ENCODE measurements at regions not wholly inside any gene's neighbourhood (a gene's known extent, or its start where the extent isn't known, plus 50 kb on each side); places are given as distances from the start of the nearest gene placed in this dataset.

DNA sequence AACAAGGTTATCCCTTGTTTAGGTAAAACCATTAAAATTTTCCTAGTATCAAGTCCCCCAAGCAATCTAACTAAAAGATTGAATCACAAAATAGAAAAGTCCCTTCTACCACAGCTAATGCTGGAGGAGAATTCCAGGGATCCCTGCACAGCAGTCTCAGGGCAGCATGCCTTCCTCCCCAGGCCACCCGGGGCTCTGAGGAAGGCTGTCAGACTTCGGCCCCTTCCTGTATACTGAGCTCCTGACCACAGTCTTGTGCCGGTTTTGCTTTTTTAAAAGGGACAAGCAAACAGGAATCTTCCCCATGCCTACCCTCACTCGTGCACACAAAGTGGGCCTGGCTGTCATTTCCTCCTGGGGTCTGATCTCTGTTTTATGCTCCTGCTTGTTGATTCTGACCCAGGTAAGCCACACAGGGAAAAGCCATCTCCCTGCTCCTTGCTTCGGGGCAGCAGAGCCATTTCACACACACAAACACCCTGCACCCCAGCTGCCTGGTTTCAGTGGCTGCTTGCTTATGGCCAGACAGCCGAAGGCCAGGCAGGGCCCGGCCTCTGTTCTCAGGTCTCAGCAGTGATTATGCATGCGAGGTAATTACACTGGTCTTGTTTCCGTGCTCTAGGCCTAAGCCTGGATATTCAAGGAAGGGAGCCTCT, 211.9 kb downstream of the NXNL2 start:
- DNase-seq, result peak in 4 of 5 donors; percentile 54 to 71 (median 60)

DNA sequence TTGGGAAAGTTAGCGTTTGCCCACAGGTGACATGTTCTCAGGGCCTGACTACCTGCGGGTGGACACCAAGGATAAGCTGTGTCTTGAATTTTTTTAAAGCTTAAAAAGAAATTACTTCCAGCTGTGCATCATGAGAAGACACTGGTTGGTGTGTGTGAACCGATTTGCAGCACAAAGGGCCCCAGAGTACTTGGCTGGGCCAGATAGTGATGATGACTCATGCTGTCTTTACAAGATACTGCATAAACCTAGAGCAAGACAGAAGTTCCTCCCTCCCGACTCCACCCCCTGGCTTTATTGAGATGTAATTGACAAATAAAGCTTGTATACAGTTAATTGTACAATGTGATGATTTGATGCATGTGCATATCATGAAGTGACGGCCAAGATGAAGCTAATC, 212.8 kb downstream of the NXNL2 start:
- H3K27ac ChIP-seq (ENCODE audit: low read depth in 2 of 2, low read length in 2 of 2), result no peak overlapping the region
- H3K4me3 ChIP-seq (ENCODE audit: low read length in 3 of 3), result no peak overlapping the region
- no peak for FAIRE-seq
- peaks cover 5 to 12% (median 11%) of the 10 kb centered on the region in 3 donors for H3K4me1 ChIP-seq (ENCODE audit: control insufficient read depth in 2 of 3, insufficient read depth in 2 of 3, low read depth in 1 of 3, low read length in 3 of 3)
- TF ChIP-seq, protein P1, sequence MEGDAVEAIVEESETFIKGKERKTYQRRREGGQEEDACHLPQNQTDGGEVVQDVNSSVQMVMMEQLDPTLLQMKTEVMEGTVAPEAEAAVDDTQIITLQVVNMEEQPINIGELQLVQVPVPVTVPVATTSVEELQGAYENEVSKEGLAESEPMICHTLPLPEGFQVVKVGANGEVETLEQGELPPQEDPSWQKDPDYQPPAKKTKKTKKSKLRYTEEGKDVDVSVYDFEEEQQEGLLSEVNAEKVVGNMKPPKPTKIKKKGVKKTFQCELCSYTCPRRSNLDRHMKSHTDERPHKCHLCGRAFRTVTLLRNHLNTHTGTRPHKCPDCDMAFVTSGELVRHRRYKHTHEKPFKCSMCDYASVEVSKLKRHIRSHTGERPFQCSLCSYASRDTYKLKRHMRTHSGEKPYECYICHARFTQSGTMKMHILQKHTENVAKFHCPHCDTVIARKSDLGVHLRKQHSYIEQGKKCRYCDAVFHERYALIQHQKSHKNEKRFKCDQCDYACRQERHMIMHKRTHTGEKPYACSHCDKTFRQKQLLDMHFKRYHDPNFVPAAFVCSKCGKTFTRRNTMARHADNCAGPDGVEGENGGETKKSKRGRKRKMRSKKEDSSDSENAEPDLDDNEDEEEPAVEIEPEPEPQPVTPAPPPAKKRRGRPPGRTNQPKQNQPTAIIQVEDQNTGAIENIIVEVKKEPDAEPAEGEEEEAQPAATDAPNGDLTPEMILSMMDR (IDR thresholded peaks at IDR 0.05; ENCODE audit: borderline replicate concordance, extremely low read depth, insufficient read depth), result no peak
- H3K36me3 ChIP-seq (ENCODE audit: control insufficient read depth in 2 of 3, insufficient read depth in 3 of 3, low read length in 3 of 3), result no peaks in the 10 kb centered on the region
- DNase-seq, result peak in 1 of 5 donors; percentile 34
- H3K9ac ChIP-seq (ENCODE audit: low read length in 3 of 3), result no peak overlapping the region
- no peaks in the 10 kb centered on the region for H3K9me3 ChIP-seq (ENCODE audit: control insufficient read depth in 2 of 3, insufficient read depth in 1 of 3, low read length in 3 of 3)
- intact Hi-C loops (cut with DNase I), result no loop called here
- no peaks in the 10 kb centered on the region for H3K27me3 ChIP-seq (ENCODE audit: control insufficient read depth, insufficient read depth, low read length)

More for the DNA sequence above, 211.9 kb downstream of the NXNL2 start:
- no peak for FAIRE-seq
- Histone ChIP-seq H3K4me1 (ENCODE audit: control insufficient read depth in 2 of 3, insufficient read depth in 2 of 3, low read depth in 1 of 3, low read length in 3 of 3) (peaks cover 5 to 12% (median 11%) of the 10 kb centered on the region in 3 donors), H3K27me3 (ENCODE audit: control insufficient read depth, insufficient read depth, low read length) (no peaks in the 10 kb centered on the region), H3K36me3 (ENCODE audit: control insufficient read depth in 2 of 3, insufficient read depth in 3 of 3, low read length in 3 of 3) (no peaks in the 10 kb centered on the region), H3K4me3 (ENCODE audit: low read length in 3 of 3) (no peak overlapping the region), H3K9ac (ENCODE audit: low read length in 3 of 3) (no peak overlapping the region), H3K27ac (ENCODE audit: low read depth in 2 of 2, low read length in 2 of 2) (peak overlapping the region in 1 of 2 donors; percentile 56), H3K9me3 (ENCODE audit: control insufficient read depth in 2 of 3, insufficient read depth in 1 of 3, low read length in 3 of 3) (no peaks in the 10 kb centered on the region)
- TF ChIP-seq, protein P1 (IDR thresholded peaks at IDR 0.05; ENCODE audit: borderline replicate concordance, extremely low read depth, insufficient read depth), result no peak
- intact Hi-C loops (cut with DNase I), result no loop called here

DNA sequence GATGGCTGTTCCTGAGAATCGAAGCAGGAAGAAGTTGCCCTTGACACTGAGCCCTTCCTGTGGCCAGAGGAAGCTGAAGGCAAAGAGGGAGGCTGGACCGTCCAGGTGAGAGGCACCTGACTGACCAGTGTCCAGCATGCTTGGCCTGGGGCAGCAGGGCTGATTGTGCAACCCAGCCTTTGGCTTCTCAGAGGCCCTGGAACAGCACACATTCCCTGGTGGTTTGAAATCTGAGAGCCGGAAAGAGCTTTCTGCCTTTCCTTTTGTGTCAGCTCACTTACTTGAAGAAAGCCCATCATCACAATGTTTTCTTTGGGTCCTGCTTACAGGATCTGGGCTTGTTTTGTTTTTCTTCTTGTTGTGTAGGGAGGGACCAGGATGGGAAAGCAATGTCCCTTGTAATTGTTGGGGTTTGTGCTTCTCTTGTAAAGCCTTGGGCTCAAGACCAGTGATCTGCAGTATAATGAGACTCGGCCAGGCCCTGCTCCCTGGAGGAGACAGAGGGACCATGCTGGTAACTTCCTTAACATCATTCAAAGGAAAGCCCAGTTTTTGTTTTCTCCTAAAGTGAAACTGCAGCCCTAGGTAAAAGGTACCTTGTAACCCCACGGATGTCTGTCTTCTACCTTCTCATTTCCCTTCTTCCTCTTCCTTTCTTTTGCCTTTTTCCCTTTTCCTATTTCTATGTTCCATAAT, 213.7 kb downstream of the NXNL2 start:
- H3K4me3 ChIP-seq (ENCODE audit: low read length in 3 of 3), result no peak overlapping the region
- DNase-seq, result peak in 3 of 5 donors; percentile 63 to 80 (median 76)
- no peaks in the 10 kb centered on the region for H3K27me3 ChIP-seq (ENCODE audit: control insufficient read depth, insufficient read depth, low read length)
- no peaks in the 10 kb centered on the region for H3K36me3 ChIP-seq (ENCODE audit: control insufficient read depth in 2 of 3, insufficient read depth in 3 of 3, low read length in 3 of 3)
- no peaks in the 10 kb centered on the region for H3K9me3 ChIP-seq (ENCODE audit: control insufficient read depth in 2 of 3, insufficient read depth in 1 of 3, low read length in 3 of 3)
- H3K27ac ChIP-seq (ENCODE audit: low read depth in 2 of 2, low read length in 2 of 2), result peak overlapping the region in 1 of 2 donors; percentile 34
- TF ChIP-seq, protein P1 (IDR thresholded peaks at IDR 0.05; ENCODE audit: borderline replicate concordance, extremely low read depth, insufficient read depth), result no peak
- peaks cover 5 to 12% (median 11%) of the 10 kb centered on the region in 3 donors for H3K4me1 ChIP-seq (ENCODE audit: control insufficient read depth in 2 of 3, insufficient read depth in 2 of 3, low read depth in 1 of 3, low read length in 3 of 3)
- H3K9ac ChIP-seq (ENCODE audit: low read length in 3 of 3), result no peak overlapping the region
- intact Hi-C loops (cut with DNase I), result no loop called here
- no peak for FAIRE-seq
